HS-27A (cell line): ENCODE measurements at regions not wholly inside any gene's neighbourhood (a gene's known extent, or its start where the extent isn't known, plus 50 kb on each side); places are given as distances from the start of the nearest gene placed in this dataset.
A peak's percentile ranks its signal among the peaks of the same experiment; 100 is the strongest.

ENCODE experiments used
- DNase-seq: peaks from one replicate; pipeline ENCODE4 v3.0.0-alpha.2; 2012; ENCODE audit warnings: low read depth, missing footprints

DNA sequence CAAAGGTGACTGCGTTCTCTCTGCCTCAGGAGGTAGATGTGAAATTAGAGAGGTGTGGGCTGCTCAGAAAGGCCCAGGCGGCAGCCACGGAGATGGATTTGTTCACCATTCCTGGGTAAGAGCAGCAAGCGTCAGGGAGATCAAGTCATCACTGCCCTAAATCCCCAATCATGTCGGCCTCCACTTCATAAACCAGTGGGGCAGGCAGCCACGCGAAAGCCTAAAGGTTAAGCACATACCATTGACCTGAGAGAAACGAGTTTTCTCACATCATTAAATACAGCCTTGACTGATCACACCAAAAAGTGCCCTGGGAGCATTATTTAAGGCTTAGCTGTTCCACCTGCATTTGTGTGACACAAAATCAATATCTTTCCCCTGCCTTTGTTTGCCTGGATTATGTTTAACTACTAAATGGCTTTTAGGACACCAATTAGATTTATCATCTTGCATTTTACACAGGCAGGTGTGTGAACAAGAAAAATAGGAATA lies 50.7 kb upstream of the FOXB1 start:
- no peak for DNase-seq

DNA sequence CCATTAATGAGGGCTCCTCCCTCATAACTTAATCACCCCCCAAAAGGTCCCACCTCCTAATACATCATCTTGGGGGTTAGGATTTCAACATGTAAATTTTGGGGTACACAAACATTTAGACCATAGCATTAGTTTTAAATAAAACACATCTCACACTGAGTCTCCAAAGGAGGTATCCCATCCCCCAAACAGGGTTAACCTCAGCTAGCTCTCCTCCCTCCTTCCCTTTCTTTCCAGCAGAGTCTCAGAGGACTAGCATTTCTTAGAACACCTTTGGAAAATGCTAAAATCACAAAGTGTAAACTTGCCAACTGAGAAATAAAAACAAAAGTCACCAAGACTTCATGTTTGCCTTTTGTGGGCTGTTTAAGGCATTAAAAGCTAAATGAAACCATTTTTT lies 51.2 kb upstream of the FOXB1 start:
- no peak for DNase-seq

GRCh38 chr15:59950603-59951388 lies 53.3 kb upstream of the FOXB1 start:
- no peak for DNase-seq

- DNase-seq = no peak
Observed at GRCh38 chr15:59948924-59949613, 55.0 kb upstream of the FOXB1 start.

DNA sequence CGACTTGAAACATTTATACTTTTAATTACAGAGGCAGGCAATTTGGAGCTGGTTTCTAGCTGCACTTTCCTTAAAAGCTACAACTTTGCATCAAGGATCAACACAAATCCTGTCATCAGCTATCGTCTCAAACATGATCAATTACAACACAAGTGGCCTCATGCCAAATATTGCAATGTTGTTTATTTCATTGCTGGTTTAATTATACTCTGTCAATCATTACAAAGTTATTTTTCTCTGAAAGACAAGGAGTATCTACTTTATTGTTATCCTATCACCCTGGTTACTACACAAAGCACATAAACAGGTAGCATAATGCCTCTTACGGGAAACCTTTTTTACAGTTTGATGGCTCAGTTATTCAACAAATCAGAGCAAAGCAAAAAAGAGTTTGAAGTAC lies 58.0 kb upstream of the FOXB1 start:
- DNase-seq = no peak

DNA sequence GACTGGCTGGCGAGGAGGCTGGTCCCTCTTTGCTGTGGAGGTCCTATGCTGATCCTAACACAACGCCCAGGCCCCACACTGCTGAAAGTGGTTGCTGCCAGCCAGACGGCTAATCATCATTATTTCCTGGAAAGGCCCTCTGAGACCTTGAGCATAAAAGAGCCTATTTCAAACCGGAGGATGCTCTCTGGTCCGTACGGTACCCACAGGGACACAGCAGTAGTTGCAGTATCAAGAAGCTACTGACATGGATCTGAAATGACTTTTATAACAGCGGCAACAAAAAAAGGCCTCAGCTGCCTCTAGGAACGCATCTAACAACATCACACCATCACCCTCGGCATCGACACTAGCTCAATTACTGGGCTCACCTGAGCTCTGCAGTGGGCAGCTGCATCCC lies 59.1 kb upstream of the FOXB1 start:
- no peak for DNase-seq

DNA sequence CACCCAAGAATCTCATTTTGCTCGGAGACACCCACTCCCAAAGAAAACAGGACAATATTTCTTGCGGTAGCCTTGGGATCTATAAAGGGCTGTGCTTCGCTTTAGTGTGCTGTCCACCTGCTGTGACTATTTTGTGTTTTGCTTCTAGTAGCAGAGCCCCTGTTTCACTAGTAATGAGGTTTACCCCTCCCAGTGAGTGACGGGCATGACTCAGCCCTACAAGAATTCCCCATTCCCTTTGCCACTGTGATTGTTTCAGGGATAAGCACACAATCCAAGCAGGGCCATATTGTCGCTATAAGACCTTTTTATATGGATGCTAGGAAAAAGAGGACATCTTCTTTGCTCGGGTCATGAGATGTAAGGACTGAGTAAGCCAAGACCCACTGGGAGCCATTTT lies 62.5 kb upstream of the FOXB1 start:
- DNase-seq = peak; percentile 14

DNA sequence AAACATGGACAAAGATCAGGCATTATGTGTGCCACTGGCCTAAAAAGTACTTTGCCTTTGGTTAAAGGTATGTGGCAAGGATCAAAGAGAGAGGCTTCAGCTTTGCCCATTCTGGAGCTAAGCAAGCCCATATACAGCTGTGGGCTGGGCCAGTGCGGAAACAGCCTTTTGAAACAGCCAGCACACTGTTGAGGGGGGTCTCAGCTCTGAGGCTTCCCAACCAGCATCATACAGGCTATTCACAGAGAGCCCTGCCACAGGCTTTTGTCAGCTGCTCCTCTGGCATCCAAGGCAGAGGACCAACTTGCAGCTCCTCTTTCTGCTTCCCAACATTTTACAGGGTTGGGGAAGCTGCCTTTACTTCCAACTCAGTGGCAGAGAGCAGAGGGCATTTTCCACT lies 63.2 kb upstream of the FOXB1 start:
- no peak for DNase-seq

DNA sequence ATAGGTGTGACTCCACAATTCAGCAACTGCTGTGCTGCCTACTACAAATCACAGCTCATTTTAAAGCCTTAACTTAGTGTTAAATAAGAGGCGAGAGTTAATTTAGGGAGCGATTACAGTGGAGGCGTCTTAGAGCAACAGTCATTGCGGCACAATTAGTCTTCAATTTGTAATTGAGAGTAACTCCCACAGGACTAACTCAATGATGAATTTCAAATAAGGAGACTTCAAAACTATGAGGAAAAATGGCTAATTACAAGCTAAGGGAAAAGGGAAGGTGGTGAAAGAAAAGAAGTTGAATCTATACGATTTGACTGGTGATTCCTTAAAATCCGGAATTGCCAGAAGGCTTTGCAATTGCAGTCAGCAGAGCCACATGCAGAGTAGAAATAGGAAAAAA lies 63.7 kb upstream of the FOXB1 start:
- DNase-seq = no peak

GRCh38 chr15:59936741-59937140 lies 67.4 kb upstream of the FOXB1 start:
- no peak for DNase-seq

- peak; percentile 17 for DNase-seq
Observed at GRCh38 chr15:59933607-59934006, 70.5 kb upstream of the FOXB1 start.

GRCh38 chr15:59931646-59932261 lies 72.4 kb upstream of the FOXB1 start:
- no peak for DNase-seq

GRCh38 chr15:59924812-59925522 lies 79.1 kb upstream of the FOXB1 start:
- DNase-seq = no peak

DNA sequence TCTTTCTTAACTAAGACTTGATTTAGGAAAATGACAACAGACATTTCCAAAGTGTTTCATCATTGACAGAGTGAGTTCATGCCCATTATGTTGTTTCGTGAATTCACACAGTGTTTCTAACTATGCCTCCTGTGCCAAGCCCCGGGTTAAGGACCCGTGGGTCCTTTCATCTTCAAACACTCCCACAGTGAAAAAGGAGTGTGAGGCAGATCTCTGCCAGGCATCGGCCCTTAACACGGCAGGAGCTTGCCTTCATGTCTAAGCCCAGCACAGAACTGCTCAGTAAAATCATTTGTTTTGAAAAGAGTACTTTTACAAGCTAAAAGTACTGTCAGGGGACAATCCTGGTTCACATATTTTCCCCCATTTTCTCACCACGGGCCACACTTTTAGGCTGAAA lies 80.0 kb upstream of the FOXB1 start:
- DNase-seq = no peak

DNA sequence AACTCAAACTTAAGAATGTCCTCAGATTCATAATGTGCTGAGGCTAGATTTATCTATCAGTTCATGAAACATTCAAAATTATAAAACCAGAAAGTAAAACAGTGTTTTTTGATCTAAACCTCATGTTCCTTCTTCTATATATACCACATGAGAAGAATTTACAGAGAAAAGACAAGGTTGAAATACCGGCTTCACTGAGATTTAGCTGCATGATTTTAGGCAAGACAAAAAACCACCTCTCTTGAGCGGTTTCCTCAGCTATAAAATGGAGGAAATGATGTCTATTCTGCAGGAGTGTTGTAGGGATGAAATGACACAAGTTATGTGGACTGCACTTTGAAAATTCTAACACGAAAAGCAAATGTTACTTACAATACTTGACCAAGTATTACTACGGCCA lies 80.6 kb upstream of the FOXB1 start:
- no peak for DNase-seq

DNA sequence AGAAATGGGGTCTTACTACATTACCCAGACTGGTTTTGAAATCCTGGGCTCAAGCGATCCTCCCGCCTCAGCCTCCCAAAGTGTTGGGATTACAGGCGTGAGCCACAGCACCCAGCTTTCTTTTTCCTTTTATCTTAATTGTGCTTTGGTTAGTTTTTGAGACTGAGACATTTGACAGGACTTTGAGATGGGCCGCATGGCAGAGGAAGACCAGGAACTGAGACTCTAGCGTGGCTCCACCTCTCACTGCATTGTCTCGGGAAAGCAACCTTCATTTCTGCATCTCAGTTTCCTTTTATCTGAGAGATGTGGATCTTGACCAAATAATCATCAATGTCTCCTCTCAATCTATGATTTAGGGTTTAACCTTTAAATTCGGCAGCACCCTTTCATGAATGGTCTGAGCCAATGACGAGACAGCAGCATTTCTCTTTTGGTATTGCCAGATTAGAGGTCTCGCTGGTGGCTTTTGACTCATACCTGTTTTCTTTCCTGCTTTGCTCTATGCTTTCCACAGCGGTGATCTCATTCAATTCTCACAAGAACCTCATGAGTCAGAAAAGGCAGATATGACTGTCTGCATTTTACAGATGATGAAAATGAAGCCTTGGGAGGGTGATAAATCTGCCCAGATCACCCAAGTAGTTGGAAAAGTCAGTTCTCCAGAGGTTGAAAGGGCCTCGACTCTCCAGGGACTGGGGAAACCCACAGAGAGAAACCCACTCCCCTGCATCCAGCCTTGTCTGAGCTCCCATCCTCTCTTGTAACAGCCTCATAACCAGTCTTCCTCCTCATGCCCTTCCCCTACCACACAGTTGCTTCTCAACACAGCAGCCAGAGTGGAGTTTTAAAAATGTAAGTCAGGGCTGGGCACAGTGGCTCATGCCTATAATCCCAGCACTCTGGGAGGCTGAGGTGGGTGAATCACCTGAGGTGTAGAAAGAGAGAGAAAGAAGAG lies 84.8 kb upstream of the FOXB1 start:
- DNase-seq = peak; percentile 15

DNA sequence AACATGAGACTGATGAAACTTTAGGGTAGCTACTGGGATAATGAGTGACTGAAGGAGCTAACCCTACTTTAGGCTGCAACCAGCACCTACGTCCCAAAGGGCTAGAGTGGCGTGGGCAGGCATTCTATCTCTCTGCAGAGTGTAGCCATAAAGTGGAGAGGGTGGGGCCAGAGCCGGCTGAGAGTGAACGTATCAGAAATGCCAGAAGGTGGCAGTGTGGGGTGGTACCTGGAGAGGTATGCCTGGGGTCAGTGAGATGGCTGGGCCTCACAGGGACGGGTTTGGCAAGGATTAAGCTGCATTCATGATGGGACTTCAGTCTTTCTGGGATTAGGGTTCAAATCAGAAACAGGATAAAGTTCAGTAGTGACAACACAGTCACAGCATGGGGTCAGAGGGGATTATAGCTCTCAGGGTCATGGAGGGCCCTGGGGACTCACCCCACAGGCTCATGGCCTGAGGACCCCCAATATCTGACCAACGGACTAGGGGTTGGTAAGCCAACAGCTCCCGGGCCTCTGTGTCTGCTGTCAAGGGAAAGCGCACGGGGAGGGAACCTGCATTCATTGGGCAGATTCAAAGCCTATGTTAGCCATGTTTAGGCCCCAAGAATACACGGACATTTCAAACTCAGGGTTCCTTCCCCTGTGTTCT lies 86.5 kb upstream of the FOXB1 start:
- DNase-seq = peak; percentile 41

- DNase-seq = no peak
Observed at GRCh38 chr15:59906046-59906445, 98.1 kb upstream of the FOXB1 start.

GRCh38 chr15:59905176-59905575 lies 98.9 kb upstream of the FOXB1 start:
- DNase-seq = no peak

DNA sequence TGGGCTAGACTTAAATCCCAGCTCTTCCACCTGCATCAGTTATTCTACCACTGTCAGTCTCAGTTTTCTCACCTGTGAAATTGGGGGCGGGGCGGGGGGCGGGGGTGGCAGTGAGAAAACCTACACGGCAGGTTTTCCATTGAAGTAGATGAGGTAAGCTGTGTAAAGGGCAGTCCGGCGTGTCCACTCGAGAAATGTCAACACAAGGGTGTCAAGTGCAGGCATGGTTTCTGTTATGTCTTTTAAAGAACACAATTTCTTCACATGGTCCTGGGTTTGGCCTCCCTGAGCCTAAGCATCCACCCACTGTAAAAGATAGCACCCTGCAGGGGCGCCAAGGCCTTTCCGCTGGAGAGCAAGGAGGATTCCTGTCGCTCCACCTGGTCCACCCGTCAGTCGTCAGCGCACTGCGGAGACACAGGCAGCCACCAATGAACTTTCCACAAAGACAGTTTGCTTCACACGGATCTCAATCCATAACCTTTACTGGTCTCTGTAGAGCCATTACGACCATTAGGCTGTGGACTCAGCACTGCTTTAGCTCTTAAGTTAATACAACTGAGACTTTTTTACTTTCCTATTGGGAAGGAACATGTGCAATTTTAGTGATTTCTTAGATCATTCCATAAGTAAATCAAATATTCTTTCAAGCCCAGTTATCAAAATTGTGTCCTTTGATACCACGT lies 99.5 kb upstream of the FOXB1 start:
- DNase-seq = no peak
